H1 (cell line): ENCODE measurements at regions not wholly inside any gene's neighbourhood (a gene's known extent, or its start where the extent isn't known, plus 50 kb on each side); places are given as distances from the start of the nearest gene placed in this dataset.
"Not testable (repeated sequence)": the region's sequence is repeated elsewhere in the genome, so short reads cannot be mapped to it uniquely, and the experiment has no call there.

Experiments
- CTCF ChIA-PET: fragments of 300-600 bp; sonication (Branson Sonifier 250); formaldehyde crosslinking; loops from one replicate; lab custom pipeline; 2021; ENCODE audit not compliant: partially characterized antibody; lab: Charles Lee
- POLR2A ChIA-PET: fragments of 300-600 bp; sonication (Branson Sonifier 250); formaldehyde crosslinking; loops from one replicate; lab custom pipeline; 2021; ENCODE audit warnings: inconsistent platforms; ENCODE audit not compliant: partially characterized antibody; lab: Charles Lee
- DNase-seq, 2 experiments: peaks; one replicate each; pipeline versions ENCODE4 v3.0.0 to v3.0.0-alpha.2; 2010 to 2022; ENCODE audit warnings: low spot score in 2 of 2, low read depth in 1 of 2, mixed read lengths in 1 of 2
- FAIRE-seq: peaks from 2 replicates; lab custom pipeline; 2011; peaks lifted over from hg19 to GRCh38; lab: Jason Lieb, UNC
- H2AFZ ChIP-seq: 2 replicates; pipeline ENCODE4 v1.8.1; 2012; ENCODE audit warnings: low read length, inconsistent platforms
- H2AK5ac ChIP-seq: 2 replicates; pipeline ENCODE4 v1.6.1; 2013; ENCODE audit warnings: low read depth, low read length
- H2BK120ac ChIP-seq: replicated peaks from 2 replicates; pipeline ENCODE3; 2013; ENCODE audit warnings: low read depth, low read length, inconsistent platforms
- H2BK12ac ChIP-seq: 2 replicates; pipeline ENCODE4 v1.6.1; 2013; ENCODE audit warnings: low read depth, low read length
- H2BK15ac ChIP-seq: 2 replicates; pipeline ENCODE4 v1.6.1; 2013; ENCODE audit warnings: low read length
- H2BK20ac ChIP-seq: 2 replicates; pipeline ENCODE4 v1.6.1; 2013; ENCODE audit warnings: low read length
- H2BK5ac ChIP-seq: 2 replicates; pipeline ENCODE4 v1.6.1; 2013; ENCODE audit warnings: low read depth, low read length
- H3K14ac ChIP-seq: 2 replicates; pipeline ENCODE4 v1.6.1; 2013; ENCODE audit warnings: inconsistent platforms; ENCODE audit not compliant: insufficient read length
- H3K18ac ChIP-seq: 2 replicates; pipeline ENCODE4 v1.6.1; 2013; ENCODE audit warnings: low read length; ENCODE audit errors: extremely low read depth
- H3K23ac ChIP-seq: 2 replicates; pipeline ENCODE4 v1.6.1; 2013; ENCODE audit warnings: inconsistent platforms; ENCODE audit not compliant: insufficient read length
- H3K23me2 ChIP-seq: 2 replicates; pipeline ENCODE4 v1.6.1; 2013; ENCODE audit warnings: low read depth, low read length
- H3K27ac ChIP-seq: 2 replicates; pipeline ENCODE4 v1.6.1; 2011; ENCODE audit warnings: low read depth, low read length, inconsistent platforms
- H3K27me3 ChIP-seq, 4 experiments: replicated peaks in 1 of 4; 1 replicate in 1 of 4; 2 replicates in 3 of 4; pipeline versions ENCODE4 v1.6.1 to v1.8.1; 2011 to 2013; ENCODE audit warnings: low read length in 3 of 4, mild to moderate bottlenecking in 3 of 4, inconsistent platforms in 2 of 4, mixed read lengths in 2 of 4, moderate library complexity in 1 of 4; ENCODE audit not compliant: control insufficient read depth in 3 of 4, insufficient read depth in 3 of 4; ENCODE audit errors: extremely low read depth in 1 of 4
- H3K36me3 ChIP-seq, 4 experiments: 2 replicates each; pipeline versions ENCODE4 v1.6.1 to v1.8.1; 2011 to 2013; ENCODE audit warnings: mild to moderate bottlenecking in 4 of 4, low read length in 3 of 4, moderate library complexity in 2 of 4, control low read depth in 1 of 4, inconsistent platforms in 1 of 4; ENCODE audit not compliant: insufficient read depth in 4 of 4, control insufficient read depth in 2 of 4
- H3K4ac ChIP-seq: replicated peaks from 2 replicates; pipeline ENCODE3; 2013; ENCODE audit warnings: low read length, low read depth, mixed read lengths, inconsistent platforms; ENCODE audit not compliant: insufficient read length
- H3K4me1 ChIP-seq, 4 experiments: replicated peaks in 1 of 4; 1 replicate in 1 of 4; 2 replicates in 3 of 4; pipeline versions ENCODE4 v1.6.1 to v1.8.1; 2011 to 2013; ENCODE audit warnings: low read length in 3 of 4, inconsistent platforms in 2 of 4, mixed read lengths in 1 of 4; ENCODE audit not compliant: insufficient read depth in 4 of 4, control insufficient read depth in 3 of 4
- H3K4me2 ChIP-seq, 2 experiments: 2 replicates each; pipeline versions ENCODE4 v1.6.1 to v1.8.1; 2011 to 2013; ENCODE audit warnings: low read depth in 2 of 2, low read length in 2 of 2, control low read depth in 1 of 2, inconsistent platforms in 1 of 2, mild to moderate bottlenecking in 1 of 2; ENCODE audit not compliant: insufficient read depth in 1 of 2
- H3K4me3 ChIP-seq, 4 experiments: fragments of 200-600, 300-600 bp in 1 of 4; sonication (generic), shearing (Covaris generic), sonication (Bioruptor Twin) in 1 of 4; 2 replicates each; pipeline versions ENCODE4 v1.5.1 to v1.8.1; 2011 to 2016; ENCODE audit warnings: low read length in 4 of 4, low read depth in 3 of 4, control low read depth in 2 of 4, inconsistent platforms in 2 of 4, mild to moderate bottlenecking in 2 of 4, mixed read lengths in 1 of 4, moderate library complexity in 1 of 4; ENCODE audit not compliant: insufficient read depth in 2 of 4; ENCODE audit errors: extremely low read depth in 1 of 4
- H3K56ac ChIP-seq: replicated peaks from 2 replicates; pipeline ENCODE3; 2013; ENCODE audit warnings: low read depth, mild to moderate bottlenecking, mixed read lengths, low read length, inconsistent platforms; ENCODE audit not compliant: insufficient read length
- H3K79me1 ChIP-seq: 2 replicates; pipeline ENCODE4 v1.6.1; 2013; ENCODE audit warnings: low read depth, low read length, control low read depth
- H3K79me2 ChIP-seq, 2 experiments: 2 replicates each; pipeline versions ENCODE4 v1.6.1 to v1.8.1; 2012 to 2013; ENCODE audit warnings: low read length in 2 of 2, mild to moderate bottlenecking in 2 of 2, inconsistent platforms in 1 of 2; ENCODE audit not compliant: insufficient read depth in 2 of 2, control insufficient read depth in 1 of 2
- H3K9ac ChIP-seq, 4 experiments: replicated peaks in 1 of 4; 1 replicate in 1 of 4; 2 replicates in 3 of 4; pipeline versions ENCODE4 v1.6.1 to v1.8.1; 2011 to 2013; ENCODE audit warnings: low read depth in 3 of 4, low read length in 3 of 4, control low read depth in 2 of 4, mild to moderate bottlenecking in 2 of 4, moderate library complexity in 2 of 4, inconsistent platforms in 1 of 4; ENCODE audit errors: extremely low read depth in 1 of 4
- H3K9me3 ChIP-seq, 2 experiments: 2 replicates each; pipeline versions ENCODE4 v1.6.1 to v1.8.1; 2012 to 2013; ENCODE audit warnings: mild to moderate bottlenecking in 2 of 2, moderate library complexity in 2 of 2, control low read depth in 1 of 2, inconsistent platforms in 1 of 2, low read depth in 1 of 2, low read length in 1 of 2, mixed read lengths in 1 of 2; ENCODE audit not compliant: insufficient read depth in 2 of 2
- H4K20me1 ChIP-seq, 2 experiments: replicated peaks in 1 of 2; 2 replicates each; pipeline versions ENCODE3 to v1.8.1; 2011 to 2013; ENCODE audit warnings: inconsistent platforms in 2 of 2, low read length in 2 of 2, mild to moderate bottlenecking in 1 of 2; ENCODE audit not compliant: insufficient read depth in 2 of 2, control insufficient read depth in 1 of 2
- H4K5ac ChIP-seq: 2 replicates; pipeline ENCODE4 v1.6.1; 2013; ENCODE audit warnings: low read length, low read depth, mixed read lengths, inconsistent platforms; ENCODE audit not compliant: insufficient read length
- H4K8ac ChIP-seq: 2 replicates; pipeline ENCODE4 v1.8.0; 2013; ENCODE audit warnings: mild to moderate bottlenecking, moderate library complexity, low read length, inconsistent platforms; ENCODE audit not compliant: insufficient read depth; ENCODE audit errors: extremely low read depth
- H4K91ac ChIP-seq: replicated peaks from 2 replicates; pipeline ENCODE3; 2013; ENCODE audit warnings: low read length, mixed read lengths, inconsistent platforms; ENCODE audit not compliant: insufficient read length
- CEBPB ChIP-seq: IDR thresholded peaks from 2 replicates; pipeline ENCODE4 v1.6.1; 2012; ENCODE audit warnings: low read depth, low read length
- GABPA ChIP-seq: IDR thresholded peaks from 2 replicates; pipeline ENCODE4 v1.6.1; 2011; ENCODE audit warnings: mild to moderate bottlenecking, low read length, moderate library complexity, borderline replicate concordance; ENCODE audit not compliant: insufficient read depth
- POU5F1 ChIP-seq: IDR thresholded peaks from 2 replicates; pipeline ENCODE4 v1.6.1; 2011; ENCODE audit warnings: low read depth, mild to moderate bottlenecking, low read length, moderate library complexity
- SIN3A ChIP-seq, 2 experiments: IDR thresholded peaks in 1 of 2; conservative IDR thresholded peaks in 1 of 2; 2 replicates each; pipeline ENCODE4 v1.6.1; 2011 to 2012; ENCODE audit warnings: low read length in 2 of 2, improper control_type of control experiment in 1 of 2, low read depth in 1 of 2, mild to moderate bottlenecking in 1 of 2
- SIRT6 ChIP-seq: IDR thresholded peaks from one replicate; pipeline ENCODE4 v1.7.1; 2012; ENCODE audit warnings: low read length, inconsistent platforms
- SRF ChIP-seq: IDR thresholded peaks from 2 replicates; pipeline ENCODE4 v1.6.1; 2011; ENCODE audit warnings: mild to moderate bottlenecking, low read depth, low read length, moderate library complexity
- TBP ChIP-seq: IDR thresholded peaks from 2 replicates; pipeline ENCODE4 v1.6.1; 2011; ENCODE audit warnings: low read depth, low read length, improper control_type of control experiment
- WGBS, 2 experiments: shearing (Covaris generic) in 1 of 2; methylation state at CpG; one replicate each; pipeline versions ENCODE4 v1.1.6 to v1.1.7; 2013 to 2015; ENCODE audit warnings: low lambda C conversion rate in 2 of 2, mixed read lengths in 2 of 2, inconsistent platforms in 1 of 2, low coverage in 1 of 2, missing lambda C conversion rate in 1 of 2; ENCODE audit not compliant: insufficient replicate concordance in 2 of 2, insufficient coverage in 1 of 2, insufficient read length in 1 of 2; ENCODE audit errors: extremely low coverage in 1 of 2, missing lambda C conversion rate in 1 of 2; 5-methylcytosine and 5-hydroxymethylcytosine counted together

DNA sequence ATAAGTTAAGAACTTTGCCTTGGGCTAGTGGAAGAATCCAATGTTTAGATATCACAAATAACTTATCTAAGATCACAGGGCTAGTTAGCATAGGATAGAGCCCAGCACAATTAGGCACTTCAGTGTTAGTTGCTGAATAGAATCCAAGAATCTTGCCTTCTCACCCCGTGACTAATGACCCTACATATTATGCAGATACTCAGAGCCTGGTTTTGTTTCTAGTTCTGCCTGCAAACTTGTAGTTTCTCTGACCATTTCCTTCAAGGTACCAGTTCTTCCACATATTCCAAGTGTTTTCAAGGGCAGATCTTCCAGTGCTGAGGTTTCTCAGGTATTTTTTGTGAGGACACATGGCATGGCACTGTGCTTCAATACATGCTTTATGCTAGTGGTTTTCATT lies 239.3 kb downstream of the KCNK2 start (continued):
- TF ChIP-seq GABPA (no peak), CEBPB (no peak), POU5F1 (no peak), TBP (no peak), SIN3A (conservative IDR thresholded peaks at IDR 0.05 in 1 of 2, IDR thresholded peaks at IDR 0.05 in 1 of 2; ENCODE audit: low read depth in 1 of 2, low read length in 2 of 2) (no peak), SRF (no peak), SIRT6 (no peak)

- H4K5ac ChIP-seq, H4K91ac ChIP-seq, H4K8ac ChIP-seq, DNase-seq, H2BK120ac ChIP-seq, H3K27ac ChIP-seq, H3K23me2 ChIP-seq, POLR2A ChIA-PET, H3K36me3 ChIP-seq, H3K9ac ChIP-seq, H3K4me2 ChIP-seq, H3K23ac ChIP-seq, H3K4me3 ChIP-seq, H4K20me1 ChIP-seq, H3K79me1 ChIP-seq, H3K56ac ChIP-seq, H3K4me1 ChIP-seq, H3K18ac ChIP-seq, H3K79me2 ChIP-seq, H2BK15ac ChIP-seq, FAIRE-seq, H2BK20ac ChIP-seq, H2AK5ac ChIP-seq, H3K27me3 ChIP-seq, H3K14ac ChIP-seq, H2AFZ ChIP-seq, H3K4ac ChIP-seq, H2BK5ac ChIP-seq, H2BK12ac ChIP-seq: not testable (repeated sequence)
- peaks cover 13 to 23% of the 10 kb centered on the region in 2 experiments for H3K9me3 ChIP-seq
- 76% methylated on average over 3 of the region's 3 CpGs; no CpG with 5 or more reads in 1 of the 2 experiments for WGBS, 2 experiments
- CTCF ChIA-PET = interaction anchor here (0.7 kb wide), 1 partner anchor 10 kb away, joined by 3 read pairs; no protein-coding TSS in a partner anchor
Observed at GRCh38 chr1:215323992-215324391, 241.5 kb downstream of the KCNK2 start.
